ENCODE measurements at regions not wholly inside any gene's neighbourhood (a gene's known extent, or its start where the extent isn't known, plus 50 kb on each side); places are given as distances from the start of the nearest gene placed in this dataset.

- no peak overlapping the region for H3K4me3 Mint-ChIP-seq
- intact Hi-C loops (cut with micrococcal nuclease): no loop called here
- peaks cover 0 to 7% of the 10 kb centered on the region in 2 donors for H3K27me3 Mint-ChIP-seq
- Histone ChIP-seq H3K27ac (ENCODE audit: low read depth, low read length) (no peak overlapping the region), H3K36me3 (ENCODE audit: insufficient read depth, low read length) (no peaks in the 10 kb centered on the region), H3K4me3 (ENCODE audit: low read length in 2 of 2) (no peak overlapping the region), H3K4me1 (ENCODE audit: insufficient read depth, low read length) (no peaks in the 10 kb centered on the region), H3K9me3 (ENCODE audit: control insufficient read depth in 1 of 2, low read length in 2 of 2) (no peaks in the 10 kb centered on the region), H3K27me3 (ENCODE audit: insufficient read depth, low read length) (no peaks in the 10 kb centered on the region)
- POLR2A ChIA-PET (ENCODE audit: partially characterized antibody): no interaction called here
- H3K27ac Mint-ChIP-seq: no peak overlapping the region
- CTCF ChIA-PET (ENCODE audit: partially characterized antibody): no interaction called here
- H3K4me1 Mint-ChIP-seq: no peaks in the 10 kb centered on the region
- H3K9me3 Mint-ChIP-seq: peaks cover 0 to 2% (median 0%) of the 10 kb centered on the region in 8 donors
- H3K36me3 Mint-ChIP-seq: no peaks in the 10 kb centered on the region
- DNase-seq: no peak
Measured at GRCh38 chr5:136423944-136424606, 58.7 kb upstream of the TRPC7 start.

GRCh38 chr5:136420168-136420898, 55.0 kb upstream of the TRPC7 start:
- H3K9me3 Mint-ChIP-seq: no peaks in the 10 kb centered on the region
- H3K4me3 Mint-ChIP-seq: no peak overlapping the region
- no peaks in the 10 kb centered on the region for H3K36me3 Mint-ChIP-seq
- no peak for DNase-seq
- no peaks in the 10 kb centered on the region for H3K4me1 ChIP-seq (ENCODE audit: insufficient read depth, low read length)
- no peaks in the 10 kb centered on the region for H3K9me3 ChIP-seq (ENCODE audit: control insufficient read depth in 1 of 2, low read length in 2 of 2)
- intact Hi-C loops (cut with micrococcal nuclease): no loop called here
- no peak overlapping the region for H3K4me3 ChIP-seq (ENCODE audit: low read length in 2 of 2)
- POLR2A ChIA-PET (ENCODE audit: partially characterized antibody): no interaction called here
- no peak overlapping the region for H3K27ac Mint-ChIP-seq
- H3K36me3 ChIP-seq (ENCODE audit: insufficient read depth, low read length): no peaks in the 10 kb centered on the region
- no peak overlapping the region for H3K27ac ChIP-seq (ENCODE audit: low read depth, low read length)
- H3K27me3 Mint-ChIP-seq: peaks cover 0 to 4% of the 10 kb centered on the region in 2 donors
- no peaks in the 10 kb centered on the region for H3K4me1 Mint-ChIP-seq
- H3K27me3 ChIP-seq (ENCODE audit: insufficient read depth, low read length): no peaks in the 10 kb centered on the region
- CTCF ChIA-PET (ENCODE audit: partially characterized antibody): no interaction called here

DNA sequence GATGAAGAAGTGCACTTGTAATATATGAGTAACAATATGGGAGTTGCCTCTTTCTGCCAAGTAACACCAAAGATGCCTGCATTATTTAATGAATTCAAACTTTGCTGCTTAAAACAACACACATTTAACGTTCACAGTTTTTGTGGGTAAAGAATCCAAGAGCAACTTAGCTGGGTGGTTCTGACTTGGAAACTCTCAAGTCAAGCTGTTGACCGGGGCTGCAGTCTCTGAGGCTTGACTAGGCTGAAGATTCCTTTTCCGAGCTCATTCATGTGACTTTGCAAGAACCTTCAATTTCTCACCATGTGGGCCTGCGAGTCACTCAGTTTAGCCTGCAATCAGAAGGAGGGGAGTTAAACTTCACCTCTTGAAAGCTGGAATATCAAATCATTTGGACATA, 53.0 kb upstream of the TRPC7 start:
- no peak overlapping the region for H3K4me3 ChIP-seq (ENCODE audit: low read length in 2 of 2)
- Mint-ChIP-seq H3K27ac (no peak overlapping the region), H3K4me3 (no peak overlapping the region), H3K27me3 (peaks cover 0 to 6% of the 10 kb centered on the region in 2 donors), H3K36me3 (no peaks in the 10 kb centered on the region), H3K9me3 (peaks cover 0 to 2% (median 0%) of the 10 kb centered on the region in 8 donors), H3K4me1 (no peaks in the 10 kb centered on the region)
- intact Hi-C loops (cut with micrococcal nuclease): no loop called here
- no peaks in the 10 kb centered on the region for H3K9me3 ChIP-seq (ENCODE audit: control insufficient read depth in 1 of 2, low read length in 2 of 2)
- CTCF ChIA-PET (ENCODE audit: partially characterized antibody): no interaction called here
- no peak overlapping the region for H3K27ac ChIP-seq (ENCODE audit: low read depth, low read length)
- no peaks in the 10 kb centered on the region for H3K27me3 ChIP-seq (ENCODE audit: insufficient read depth, low read length)
- no peaks in the 10 kb centered on the region for H3K36me3 ChIP-seq (ENCODE audit: insufficient read depth, low read length)
- no peaks in the 10 kb centered on the region for H3K4me1 ChIP-seq (ENCODE audit: insufficient read depth, low read length)
- POLR2A ChIA-PET (ENCODE audit: partially characterized antibody): no interaction called here
- DNase-seq: no peak
